ENCODE measurements at regions not wholly inside any gene's neighbourhood (a gene's known extent, or its start where the extent isn't known, plus 50 kb on each side); places are given as distances from the start of the nearest gene placed in this dataset.

- no peak for ATAC-seq
Observed at GRCh38 chr21:22044431-22044830, 1046.2 kb downstream of the NCAM2 start.

GRCh38 chr21:22046576-22046975 lies 1048.4 kb downstream of the NCAM2 start:
- no peak for ATAC-seq

- ATAC-seq: no peak
Observed at GRCh38 chr21:22056904-22057303, 1058.7 kb downstream of the NCAM2 start.

- no peak for ATAC-seq
Observed at GRCh38 chr21:22062472-22063139, 1064.4 kb downstream of the NCAM2 start.

- no peak for ATAC-seq
Observed at GRCh38 chr21:22063140-22063539, 1064.9 kb downstream of the NCAM2 start.

GRCh38 chr21:22076471-22076870 lies 1078.3 kb downstream of the NCAM2 start:
- ATAC-seq: no peak

GRCh38 chr21:22083899-22084298 lies 1085.7 kb downstream of the NCAM2 start:
- ATAC-seq: no peak

GRCh38 chr21:22096314-22096713 lies 1098.1 kb downstream of the NCAM2 start:
- no peak for ATAC-seq

- no peak for ATAC-seq
Observed at GRCh38 chr21:22106720-22107410, 1108.7 kb downstream of the NCAM2 start.

GRCh38 chr21:22115746-22116145 lies 1117.5 kb downstream of the NCAM2 start:
- ATAC-seq: no peak

GRCh38 chr21:22120616-22121266 lies 1122.5 kb downstream of the NCAM2 start:
- ATAC-seq: no peak

- no peak for ATAC-seq
Observed at GRCh38 chr21:22125581-22125980, 1127.4 kb downstream of the NCAM2 start.

GRCh38 chr21:22128671-22129070 lies 1130.5 kb downstream of the NCAM2 start:
- no peak for ATAC-seq

GRCh38 chr21:22132358-22133071 lies 1134.3 kb downstream of the NCAM2 start:
- ATAC-seq: no peak

GRCh38 chr21:22136740-22137139 lies 1138.5 kb downstream of the NCAM2 start:
- no peak for ATAC-seq

GRCh38 chr21:22138297-22139016 lies 1140.2 kb downstream of the NCAM2 start:
- no peak for ATAC-seq

- ATAC-seq: no peak
Observed at GRCh38 chr21:22145545-22145944, 1147.3 kb downstream of the NCAM2 start.

- no peak for ATAC-seq
Observed at GRCh38 chr21:22154579-22155274, 1156.5 kb downstream of the NCAM2 start.

GRCh38 chr21:22164912-22165311 lies 1166.7 kb downstream of the NCAM2 start:
- ATAC-seq: no peak

GRCh38 chr21:22174746-22175145 lies 1176.5 kb downstream of the NCAM2 start:
- ATAC-seq: no peak

GRCh38 chr21:22189278-22189677 lies 1191.1 kb downstream of the NCAM2 start:
- no peak for ATAC-seq

- ATAC-seq: no peak
Observed at GRCh38 chr21:22191581-22191980, 1193.4 kb downstream of the NCAM2 start.
